ENCODE measurements at regions not wholly inside any gene's neighbourhood (a gene's known extent, or its start where the extent isn't known, plus 50 kb on each side); places are given as distances from the start of the nearest gene placed in this dataset.
"Not testable (repeated sequence)": the region's sequence is repeated elsewhere in the genome, so short reads cannot be mapped to it uniquely, and the experiment has no call there.

GRCh38 chr1:94754095-94754494 lies 66.1 kb upstream of the SLC44A3 start:
- no peak for DNase-seq (ENCODE audit: low spot score)
- TF ChIP-seq CTCF (IDR thresholded peaks at IDR 0.05; ENCODE audit: extremely low read depth, missing control alignments): no peak

- DNase-seq (ENCODE audit: low spot score): no peak
- TF ChIP-seq CTCF (IDR thresholded peaks at IDR 0.05; ENCODE audit: extremely low read depth, missing control alignments): no peak
Observed at GRCh38 chr1:94753171-94753972, 66.8 kb upstream of the SLC44A3 start.

GRCh38 chr1:94751483-94751882 lies 68.7 kb upstream of the SLC44A3 start:
- not testable (repeated sequence) for DNase-seq (ENCODE audit: low spot score)

- TF ChIP-seq CTCF (IDR thresholded peaks at IDR 0.05; ENCODE audit: extremely low read depth, missing control alignments): no peak
- no peak for DNase-seq (ENCODE audit: low spot score)
Observed at GRCh38 chr1:94746635-94747525, 73.3 kb upstream of the SLC44A3 start.

- TF ChIP-seq CTCF (IDR thresholded peaks at IDR 0.05; ENCODE audit: extremely low read depth, missing control alignments): no peak
- no peak for DNase-seq (ENCODE audit: low spot score)
Observed at GRCh38 chr1:94745742-94746141, 74.4 kb upstream of the SLC44A3 start.

GRCh38 chr1:94743862-94744261 lies 76.3 kb upstream of the SLC44A3 start:
- DNase-seq (ENCODE audit: low spot score): no peak

GRCh38 chr1:94741996-94742395 lies 78.2 kb upstream of the SLC44A3 start:
- no peak for TF ChIP-seq CTCF (IDR thresholded peaks at IDR 0.05; ENCODE audit: extremely low read depth, missing control alignments)
- no peak for DNase-seq (ENCODE audit: low spot score)

More at GRCh38 chr1:94743862-94744261, 76.3 kb upstream of the SLC44A3 start:
- TF ChIP-seq CTCF (IDR thresholded peaks at IDR 0.05; ENCODE audit: extremely low read depth, missing control alignments): no peak

Data from GM20000 (cell line).